ENCODE measurements at regions not wholly inside any gene's neighbourhood (a gene's known extent, or its start where the extent isn't known, plus 50 kb on each side); places are given as distances from the start of the nearest gene placed in this dataset.

- TF ChIP-seq TAF1 (IDR thresholded peaks at IDR 0.05; ENCODE audit: low read depth) (no peak), CREB1 (IDR thresholded peaks at IDR 0.05; ENCODE audit: low read depth) (no peak), REST (IDR thresholded peaks at IDR 0.05; ENCODE audit: low read depth) (no peak), FOXM1 (IDR thresholded peaks at IDR 0.05; ENCODE audit: borderline replicate concordance, low read depth) (no peak), USF1 (IDR thresholded peaks at IDR 0.05) (no peak), RAD21 (IDR thresholded peaks at IDR 0.05; ENCODE audit: low read depth) (no peak), YY1 (IDR thresholded peaks at IDR 0.05; ENCODE audit: low read depth) (no peak), CEBPB (IDR thresholded peaks at IDR 0.05) (no peak), ZBTB7A (IDR thresholded peaks at IDR 0.05; ENCODE audit: low read depth) (no peak), EGR1 (IDR thresholded peaks at IDR 0.05) (no peak), EP300 (IDR thresholded peaks at IDR 0.05; ENCODE audit: borderline replicate concordance) (no peak)
Measured at GRCh38 chr16:77617996-77618395, 104.3 kb upstream of the NUDT7 start.

DNA sequence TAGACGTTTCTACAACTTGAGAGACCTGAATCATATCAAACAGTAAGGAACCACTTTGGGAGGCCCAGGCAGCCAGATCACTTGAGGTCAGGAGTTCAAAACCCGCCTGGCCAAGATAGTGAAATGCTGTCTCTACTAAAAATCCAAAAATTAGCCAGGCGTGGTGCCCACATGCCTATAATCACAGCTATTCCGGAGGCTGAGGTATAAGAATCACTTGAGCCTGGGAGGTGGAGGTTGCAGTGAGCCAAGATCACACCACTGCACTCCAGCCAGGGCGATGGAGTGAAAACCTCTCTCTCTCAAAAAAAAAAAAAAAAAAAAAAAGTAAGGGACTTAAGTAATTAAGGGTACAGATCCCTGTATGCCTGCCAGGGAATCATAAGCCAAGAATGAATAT is 103.4 kb upstream of the NUDT7 start:
- TF ChIP-seq CEBPB (IDR thresholded peaks at IDR 0.05) (no peak), EP300 (IDR thresholded peaks at IDR 0.05; ENCODE audit: borderline replicate concordance) (no peak), EGR1 (IDR thresholded peaks at IDR 0.05) (no peak), CREB1 (IDR thresholded peaks at IDR 0.05; ENCODE audit: low read depth) (no peak), RAD21 (IDR thresholded peaks at IDR 0.05; ENCODE audit: low read depth) (no peak), REST (IDR thresholded peaks at IDR 0.05; ENCODE audit: low read depth) (no peak), TCF12 (IDR thresholded peaks at IDR 0.05; ENCODE audit: low read depth) (no peak), USF1 (IDR thresholded peaks at IDR 0.05) (no peak), TAF1 (IDR thresholded peaks at IDR 0.05; ENCODE audit: low read depth) (no peak), ZBTB7A (IDR thresholded peaks at IDR 0.05; ENCODE audit: low read depth) (no peak), NFIC (IDR thresholded peaks at IDR 0.05) (no peak), TEAD4 (IDR thresholded peaks at IDR 0.05) (no peak), YY1 (IDR thresholded peaks at IDR 0.05; ENCODE audit: low read depth) (no peak), FOXM1 (IDR thresholded peaks at IDR 0.05; ENCODE audit: borderline replicate concordance, low read depth) (no peak)
- TF ChIP-seq, protein P1, sequence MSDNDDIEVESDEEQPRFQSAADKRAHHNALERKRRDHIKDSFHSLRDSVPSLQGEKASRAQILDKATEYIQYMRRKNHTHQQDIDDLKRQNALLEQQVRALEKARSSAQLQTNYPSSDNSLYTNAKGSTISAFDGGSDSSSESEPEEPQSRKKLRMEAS (IDR thresholded peaks at IDR 0.05), result no peak

GRCh38 chr16:77624085-77624484 is 98.2 kb upstream of the NUDT7 start:
- TF ChIP-seq, protein P1 (IDR thresholded peaks at IDR 0.05), result no peak
- TF ChIP-seq TAF1 (IDR thresholded peaks at IDR 0.05; ENCODE audit: low read depth) (no peak), ZBTB7A (IDR thresholded peaks at IDR 0.05; ENCODE audit: low read depth) (no peak), EP300 (IDR thresholded peaks at IDR 0.05; ENCODE audit: borderline replicate concordance) (no peak), REST (IDR thresholded peaks at IDR 0.05; ENCODE audit: low read depth) (no peak), TEAD4 (IDR thresholded peaks at IDR 0.05) (no peak), RAD21 (IDR thresholded peaks at IDR 0.05; ENCODE audit: low read depth) (no peak)

DNA sequence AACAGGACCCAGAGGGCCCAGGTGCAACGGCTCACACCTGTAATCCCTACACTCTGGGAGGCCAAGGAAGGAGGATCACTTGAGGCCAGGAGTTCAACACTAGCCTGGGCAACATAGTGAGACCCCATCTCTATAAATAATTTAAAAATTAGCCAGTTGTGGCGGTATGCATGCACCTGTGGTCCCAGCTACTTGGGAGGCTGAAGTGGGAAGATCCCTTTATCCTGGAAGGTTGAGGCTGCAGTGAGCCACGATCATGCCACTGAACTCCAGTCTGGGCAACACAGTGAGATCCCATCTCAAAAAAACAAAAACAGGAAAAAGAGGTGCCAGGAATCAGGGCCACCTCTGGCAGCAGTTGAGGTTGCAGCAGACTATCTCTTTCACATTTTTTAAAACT is 85.7 kb upstream of the NUDT7 start:
- TF ChIP-seq USF1 (IDR thresholded peaks at IDR 0.05) (no peak), RAD21 (IDR thresholded peaks at IDR 0.05; ENCODE audit: low read depth) (no peak), TEAD4 (IDR thresholded peaks at IDR 0.05) (no peak), CREB1 (IDR thresholded peaks at IDR 0.05; ENCODE audit: low read depth) (no peak), ZBTB7A (IDR thresholded peaks at IDR 0.05; ENCODE audit: low read depth) (no peak), REST (IDR thresholded peaks at IDR 0.05; ENCODE audit: low read depth) (no peak), EP300 (IDR thresholded peaks at IDR 0.05; ENCODE audit: borderline replicate concordance) (no peak), FOXM1 (IDR thresholded peaks at IDR 0.05; ENCODE audit: borderline replicate concordance, low read depth) (no peak), EGR1 (IDR thresholded peaks at IDR 0.05) (no peak), TCF12 (IDR thresholded peaks at IDR 0.05; ENCODE audit: low read depth) (no peak), TAF1 (IDR thresholded peaks at IDR 0.05; ENCODE audit: low read depth) (no peak), CEBPB (IDR thresholded peaks at IDR 0.05) (no peak), YY1 (IDR thresholded peaks at IDR 0.05; ENCODE audit: low read depth) (no peak), NFIC (IDR thresholded peaks at IDR 0.05) (no peak)
- TF ChIP-seq, protein P1 (IDR thresholded peaks at IDR 0.05), result no peak

Data from Ishikawa (cell line).